HG03064 (cell line): ENCODE measurements at regions not wholly inside any gene's neighbourhood (a gene's known extent, or its start where the extent isn't known, plus 50 kb on each side); places are given as distances from the start of the nearest gene placed in this dataset.

Experiments
- ATAC-seq: cut with Tn5 transposase; IDR thresholded peaks from one replicate; pipeline ENCODE4 v1.9.1; 2021; ENCODE audit warnings: low read depth; ENCODE audit not compliant: unreplicated experiment

- no peak for ATAC-seq
Observed at GRCh38 chr10:3016016-3016415, 51.3 kb upstream of the PFKP start.

DNA sequence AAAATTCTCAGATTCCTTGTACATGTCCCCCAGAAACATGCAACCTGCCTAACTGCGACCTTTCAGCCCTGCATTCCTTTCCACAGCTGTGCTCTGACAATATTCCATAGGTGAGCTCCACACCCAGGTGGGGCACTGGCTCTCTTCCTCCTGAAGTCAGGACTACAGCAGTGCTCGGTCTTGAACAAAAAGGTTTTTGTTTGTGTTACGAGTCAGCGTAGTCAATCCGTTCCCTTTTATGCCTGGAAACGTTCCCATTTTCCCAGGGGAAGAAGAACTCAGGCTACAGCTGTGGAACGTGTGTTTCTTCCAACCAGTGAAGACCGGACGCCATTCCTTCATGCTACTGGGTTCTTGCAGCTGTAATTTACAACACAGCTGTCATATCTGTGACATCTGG is 52.4 kb upstream of the PFKP start:
- no peak for ATAC-seq

- no peak for ATAC-seq
Observed at GRCh38 chr10:3012223-3012622, 55.1 kb upstream of the PFKP start.

GRCh38 chr10:3010816-3011460 is 56.4 kb upstream of the PFKP start:
- ATAC-seq: no peak

DNA sequence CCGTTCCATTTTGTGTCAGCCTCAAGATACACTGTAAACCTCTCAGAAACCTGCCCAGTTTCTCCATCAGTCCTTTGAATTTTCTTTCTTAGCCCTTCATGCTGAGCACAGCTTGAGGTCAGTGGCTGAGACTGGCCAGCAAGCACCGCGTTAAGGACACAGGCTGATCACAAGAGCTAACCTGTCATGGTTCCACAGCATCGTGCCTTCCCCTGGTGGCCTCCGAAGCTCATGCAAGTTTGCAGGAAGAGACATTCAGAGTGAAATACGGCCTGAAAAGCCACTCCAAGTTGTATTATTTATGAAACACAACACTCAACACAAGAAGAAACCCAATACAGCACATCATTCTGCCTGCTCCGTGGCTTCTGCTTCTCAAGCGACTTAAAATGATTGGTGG is 57.0 kb upstream of the PFKP start:
- no peak for ATAC-seq

DNA sequence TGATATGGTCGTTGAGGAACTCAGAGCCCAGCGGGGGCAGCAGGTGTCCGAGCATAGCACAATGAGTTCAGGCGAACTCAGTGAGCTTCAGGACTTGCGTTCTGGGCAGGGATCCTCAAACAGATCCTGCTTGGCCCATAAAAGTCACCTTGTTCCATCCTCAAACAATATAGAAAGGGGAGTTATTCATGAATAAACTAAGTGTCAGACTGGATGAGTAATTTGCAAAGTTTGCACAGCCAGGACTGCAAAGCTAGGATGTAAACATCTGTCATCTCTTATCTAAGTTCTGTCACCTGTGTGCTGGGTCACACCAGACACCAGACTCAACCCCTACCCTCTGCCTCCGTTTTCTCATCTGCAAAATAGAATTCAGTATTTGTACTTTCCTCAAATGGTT is 58.0 kb upstream of the PFKP start:
- no peak for ATAC-seq

DNA sequence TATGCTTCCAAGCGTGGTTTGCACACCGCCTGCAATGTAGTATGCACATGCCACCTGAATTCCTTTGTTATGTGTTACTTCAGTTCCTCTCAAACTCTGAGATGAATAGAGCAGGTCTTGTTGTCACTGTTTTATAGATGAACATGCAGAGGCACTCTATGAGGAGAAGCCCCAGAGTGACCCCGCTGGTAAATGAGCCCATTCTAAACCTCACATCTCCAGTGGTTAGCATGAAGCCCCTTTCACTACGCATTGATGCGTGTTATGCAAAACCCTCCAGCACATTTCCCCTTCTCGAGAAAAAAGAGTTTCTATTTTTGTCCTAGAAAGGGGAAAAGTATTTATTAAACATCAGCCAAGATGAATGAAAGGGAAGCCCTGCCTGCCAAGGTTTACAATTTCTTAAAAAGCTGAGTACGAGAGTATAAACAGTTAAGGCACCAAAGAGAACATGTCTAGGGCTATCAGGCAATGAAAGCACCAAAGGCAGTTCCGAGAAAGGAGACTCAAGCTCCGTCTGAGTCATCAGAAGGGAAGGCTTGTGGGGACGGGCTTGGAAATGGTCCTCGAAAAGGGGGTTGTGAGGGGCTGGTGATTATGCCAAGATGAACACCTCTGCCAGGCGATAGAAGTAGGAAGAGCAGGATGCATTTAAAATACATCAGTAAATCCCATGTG is 58.7 kb upstream of the PFKP start:
- ATAC-seq: no peak

DNA sequence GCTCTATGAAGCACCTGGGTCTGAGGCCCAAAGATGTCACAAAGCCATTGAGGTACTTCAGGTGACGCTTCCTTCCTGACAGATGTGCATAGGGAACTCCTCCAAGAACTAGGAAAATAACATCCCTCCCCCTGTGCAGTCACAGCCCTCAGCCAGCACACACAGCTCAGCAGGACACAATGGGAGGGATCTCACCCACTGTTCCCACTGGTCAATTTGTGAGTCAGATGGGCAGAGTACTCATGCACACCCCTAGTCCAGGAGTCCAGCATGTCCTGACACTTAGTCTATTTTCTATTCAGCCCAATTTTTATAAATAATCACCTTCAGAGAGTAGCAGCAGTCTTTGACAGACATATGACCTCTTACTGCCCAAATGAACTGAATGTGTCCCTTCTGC is 60.7 kb upstream of the PFKP start:
- no peak for ATAC-seq

- ATAC-seq: no peak
Observed at GRCh38 chr10:3006093-3006492, 61.3 kb upstream of the PFKP start.

GRCh38 chr10:3002304-3002703 is 65.0 kb upstream of the PFKP start:
- ATAC-seq: no peak

DNA sequence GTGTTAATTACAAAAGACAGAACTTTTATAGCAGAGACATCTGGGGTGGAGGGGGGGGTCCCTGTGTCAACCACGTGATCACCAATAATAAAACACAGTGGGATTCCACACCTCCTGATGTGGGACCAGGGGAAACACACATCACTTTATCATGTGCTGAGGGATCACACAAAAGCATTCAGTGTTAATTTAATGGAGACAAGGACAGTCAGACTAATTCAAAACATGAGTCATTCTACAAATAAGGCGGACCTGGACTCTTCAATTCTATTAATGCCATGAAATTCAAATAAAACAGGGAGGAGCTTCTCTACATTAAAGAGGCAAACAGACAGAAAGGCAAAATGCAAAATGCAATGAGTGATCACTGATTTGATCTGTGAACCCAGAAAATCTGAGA is 67.3 kb upstream of the PFKP start:
- ATAC-seq: no peak

DNA sequence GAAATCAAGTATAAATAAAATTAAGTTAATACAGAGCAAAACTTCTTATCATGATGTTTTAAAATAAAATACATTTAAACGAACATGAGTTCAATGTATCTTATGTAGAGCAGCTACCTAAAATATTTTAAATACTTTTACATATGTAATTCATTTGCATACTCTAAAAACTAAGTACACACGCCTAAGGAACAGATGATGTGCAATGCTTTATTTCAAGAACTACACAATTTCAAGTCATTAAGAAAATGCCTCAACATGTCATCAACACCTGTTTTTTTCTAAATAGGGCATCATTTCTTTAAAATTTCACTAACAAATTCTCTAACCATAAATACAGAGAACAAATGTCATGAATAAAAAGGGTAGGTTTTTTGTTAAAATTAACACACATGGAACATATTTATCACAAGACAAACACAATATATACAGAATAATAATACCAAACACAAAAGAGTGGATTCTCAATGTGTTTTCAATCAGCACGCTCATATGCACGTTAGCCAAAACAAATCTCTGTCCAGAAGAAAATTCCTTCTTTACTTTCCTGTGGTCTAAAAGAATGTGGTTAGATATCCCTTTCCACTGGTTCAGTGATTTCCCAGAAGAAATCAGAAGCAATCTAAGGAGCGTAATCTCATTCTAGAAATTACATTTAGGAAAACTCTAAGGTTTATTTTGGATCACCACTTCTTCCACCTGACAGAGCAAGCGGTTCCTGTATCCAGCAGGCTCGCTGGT is 73.0 kb upstream of the PFKP start:
- ATAC-seq: no peak

DNA sequence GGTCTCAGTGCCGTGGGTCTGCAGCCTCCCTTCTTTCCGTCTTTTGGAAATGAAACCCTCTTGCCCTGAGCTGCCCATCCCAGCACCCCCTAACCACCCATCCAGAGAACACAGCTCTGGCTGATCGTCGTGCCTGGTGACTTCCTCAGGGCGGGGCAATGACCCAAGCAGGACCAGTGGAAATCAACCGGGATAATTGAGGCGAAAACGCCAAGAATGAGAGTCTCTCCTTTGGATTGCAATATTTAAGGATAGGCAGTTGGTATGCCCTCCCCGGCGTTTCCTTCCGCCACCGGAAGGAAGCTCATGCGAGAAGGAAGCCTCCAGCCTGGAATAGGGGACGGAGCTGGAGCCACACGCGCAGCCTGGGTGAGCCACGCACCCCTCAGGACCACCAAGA is 73.7 kb upstream of the PFKP start:
- no peak for ATAC-seq

DNA sequence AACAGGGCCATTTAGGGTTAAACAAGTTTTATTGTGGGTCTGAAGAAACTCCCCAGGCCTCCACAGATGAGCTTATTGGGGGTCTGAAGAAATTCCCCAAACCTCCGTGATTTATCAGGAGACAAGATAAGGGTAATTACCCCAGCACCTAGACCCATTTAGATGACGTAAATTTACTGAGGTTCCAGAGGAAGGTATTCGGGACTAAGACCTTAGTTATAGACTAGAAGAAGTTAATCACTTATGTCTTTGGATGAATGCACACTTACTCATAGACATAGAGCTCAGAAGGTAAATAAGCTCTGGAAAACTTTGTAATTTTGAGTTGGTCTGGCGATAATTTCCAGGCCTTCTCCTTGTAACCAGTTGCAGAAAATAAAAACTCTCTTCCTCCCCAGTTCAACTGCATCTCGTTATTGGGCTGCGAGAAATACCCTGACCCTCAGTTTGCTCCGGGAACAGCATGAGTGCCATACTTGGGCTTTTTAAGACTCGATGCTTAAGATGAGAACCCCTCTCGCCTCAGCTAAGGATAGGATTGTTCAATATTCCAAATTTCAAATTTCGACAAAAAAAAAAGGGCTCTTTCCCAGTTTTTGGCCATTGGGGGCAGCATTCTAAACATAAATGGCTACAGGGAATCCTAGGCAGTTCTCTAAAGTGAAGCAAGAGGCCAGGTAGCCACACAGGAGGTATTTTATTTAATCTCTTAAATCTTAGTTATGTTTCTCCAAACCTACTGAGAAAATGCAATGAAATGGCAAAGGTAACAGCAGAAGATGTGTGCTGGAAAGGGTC is 74.7 kb upstream of the PFKP start:
- no peak for ATAC-seq

DNA sequence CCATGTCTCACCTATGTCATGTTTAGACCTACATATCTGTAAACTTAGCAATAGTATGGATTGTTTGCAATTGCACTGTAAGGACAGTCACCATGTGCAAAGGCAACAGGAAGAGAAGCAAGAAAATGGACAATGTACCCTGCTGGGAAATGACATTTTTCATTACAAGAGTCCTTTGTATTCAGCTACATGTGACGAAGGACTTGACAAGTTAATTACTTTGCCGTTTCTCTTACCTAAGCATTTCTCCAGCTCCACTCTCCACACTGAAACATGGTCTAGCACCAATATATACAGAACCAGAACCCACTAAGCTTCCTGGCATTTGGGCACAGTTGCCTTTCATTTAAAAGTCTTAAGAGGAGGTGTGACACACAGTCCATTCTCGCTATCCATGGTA is 76.6 kb upstream of the PFKP start:
- no peak for ATAC-seq

GRCh38 chr10:2989292-2989947 is 77.9 kb upstream of the PFKP start:
- no peak for ATAC-seq

DNA sequence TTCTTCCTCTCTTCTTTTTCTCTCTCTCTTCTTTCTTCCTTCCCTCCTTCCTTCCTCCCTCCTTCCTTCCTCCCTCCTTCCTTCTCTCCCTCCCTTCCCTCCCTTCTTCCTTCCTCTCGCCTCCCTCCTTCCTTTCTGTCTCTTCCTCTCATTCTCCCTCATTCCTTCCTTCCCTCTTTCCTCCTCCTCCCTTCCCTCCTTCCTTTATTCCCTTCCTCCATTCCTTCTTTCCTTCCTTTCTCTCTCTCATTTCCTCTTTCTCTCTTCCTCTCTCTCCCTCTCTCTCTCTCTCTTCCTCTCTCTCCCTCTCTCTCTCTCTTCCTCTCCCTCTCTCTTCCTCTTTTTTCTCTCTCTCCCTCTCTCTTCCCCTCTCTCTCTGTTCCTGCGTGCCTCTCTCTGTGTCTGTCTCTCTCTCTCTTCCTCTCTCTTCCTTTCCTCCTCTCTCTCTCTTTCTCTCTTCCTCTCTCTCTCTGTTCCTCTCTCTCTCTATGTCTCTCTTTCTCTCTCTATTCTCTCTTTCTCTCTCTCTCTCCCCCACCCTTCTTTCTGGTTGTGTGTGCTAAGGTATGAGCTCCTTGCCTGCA is 80.1 kb upstream of the PFKP start:
- no peak for ATAC-seq

DNA sequence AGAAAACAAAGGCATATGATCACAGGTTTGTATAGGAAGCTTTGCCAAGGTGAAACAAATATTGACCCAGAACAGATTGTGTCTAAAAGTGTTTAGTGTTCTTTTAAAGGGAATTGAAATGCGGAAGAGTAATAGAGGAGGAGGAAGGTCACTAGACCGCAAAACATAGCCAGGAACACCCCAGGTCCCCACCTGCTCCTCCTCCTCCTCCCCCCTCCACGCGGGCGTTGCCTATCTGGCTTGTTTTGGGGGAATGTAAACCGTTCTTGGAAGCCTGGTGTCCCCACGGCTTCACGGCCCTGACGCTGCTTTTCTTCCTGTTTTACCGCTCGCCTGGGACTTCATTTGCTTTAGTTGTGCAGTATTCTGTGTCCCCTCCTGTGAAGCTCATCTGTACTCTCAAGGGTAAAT is 81.0 kb upstream of the PFKP start:
- no peak for ATAC-seq

DNA sequence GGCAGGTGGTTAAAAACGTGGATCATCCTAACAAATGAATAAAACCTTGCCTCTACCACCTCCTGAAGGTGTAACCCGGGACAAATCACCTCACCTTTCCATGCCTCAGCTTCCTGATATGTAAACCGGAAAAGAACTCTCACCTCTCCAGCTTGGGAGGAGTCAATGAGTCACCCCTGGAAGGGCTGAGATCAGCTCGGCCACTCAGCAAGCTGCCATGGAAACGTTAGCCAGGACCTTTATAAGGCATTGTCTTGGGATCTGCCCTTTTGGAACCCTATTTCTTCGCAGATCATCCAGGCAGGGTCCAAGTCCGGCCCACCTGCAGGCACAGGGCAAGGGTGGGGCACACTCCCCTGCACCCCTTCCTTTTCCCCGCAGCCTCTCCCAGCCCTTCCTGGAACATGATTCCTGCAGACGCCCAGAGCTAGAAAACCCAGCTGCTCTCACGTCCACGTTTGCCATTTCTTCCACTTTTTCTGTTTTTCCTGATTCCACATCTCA is 81.6 kb upstream of the PFKP start:
- ATAC-seq: no peak

DNA sequence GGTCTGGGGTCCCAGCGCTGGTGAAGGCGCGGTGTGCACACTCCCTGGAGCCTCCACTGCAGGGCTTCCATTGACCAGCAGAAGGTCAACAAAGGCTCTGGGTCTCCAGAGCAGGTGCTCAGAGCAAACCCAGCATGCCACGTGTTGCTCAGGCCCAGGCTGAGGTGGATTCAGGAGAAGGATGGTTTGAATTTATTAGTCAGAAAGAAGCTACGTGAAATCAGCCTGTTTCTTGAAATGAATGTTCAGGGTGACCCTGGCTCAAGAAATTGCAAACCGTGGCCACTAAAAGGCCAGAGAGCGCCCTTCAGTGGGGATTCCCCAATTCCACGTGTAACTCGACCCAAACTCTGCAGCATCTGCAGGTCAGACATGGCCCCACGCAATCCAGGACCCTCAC is 82.7 kb upstream of the PFKP start:
- no peak for ATAC-seq
